ENCODE measurements at regions not wholly inside any gene's neighbourhood (a gene's known extent, or its start where the extent isn't known, plus 50 kb on each side); places are given as distances from the start of the nearest gene placed in this dataset.

GRCh38 chr10:36057731-36058130 lies 415.6 kb upstream of the FZD8 start:
- WGBS, 2 donors, result 52 to 55% methylated on average over 4 of the region's 4 CpGs
- TF ChIP-seq CTCF (IDR thresholded peaks at IDR 0.05) (no peak), POLR2A (IDR thresholded peaks at IDR 0.05) (no peak)

GRCh38 chr10:36057180-36057579 lies 415.1 kb upstream of the FZD8 start:
- H3K4me1 ChIP-seq, result no peaks in the 10 kb centered on the region
- intact Hi-C loops (cut with DNase I), result no loop called here
- no peaks in the 10 kb centered on the region for H3K36me3 ChIP-seq (replicated peaks in 1 of 2; ENCODE audit: insufficient read depth in 1 of 2, low read depth in 2 of 2)
- no peaks in the 10 kb centered on the region for H3K9me3 ChIP-seq
- H3K4me3 ChIP-seq, result no peak overlapping the region
- DNase-seq (no peak), ATAC-seq (no peak)
- WGBS, 2 donors, result 49 to 52% methylated on average over 4 of the region's 4 CpGs
- no peaks in the 10 kb centered on the region for H3K27me3 ChIP-seq
- H3K27ac ChIP-seq, result no peak overlapping the region
- no peak for TF ChIP-seq POLR2A (IDR thresholded peaks at IDR 0.05)
- TF ChIP-seq CTCF (IDR thresholded peaks at IDR 0.05), result no peak

More at GRCh38 chr10:36057731-36058130, 415.6 kb upstream of the FZD8 start:
- Histone ChIP-seq H3K36me3 (replicated peaks in 1 of 2; ENCODE audit: insufficient read depth in 1 of 2, low read depth in 2 of 2) (no peaks in the 10 kb centered on the region), H3K27me3 (no peaks in the 10 kb centered on the region), H3K4me1 (no peaks in the 10 kb centered on the region), H3K4me3 (no peak overlapping the region), H3K27ac (no peak overlapping the region), H3K9me3 (no peaks in the 10 kb centered on the region)
- intact Hi-C loops (cut with DNase I), result no loop called here
- ATAC-seq, result no peak
- DNase-seq, result no peak

GRCh38 chr10:36053775-36054174 lies 411.7 kb upstream of the FZD8 start:
- intact Hi-C loops (cut with DNase I), result loop anchor here (5.0 kb wide), 1 partner anchor 246 kb away; no protein-coding TSS in a partner anchor
- H3K4me3 ChIP-seq, result no peak overlapping the region
- ATAC-seq (no peak), DNase-seq (no peak)
- H3K27ac ChIP-seq, result no peak overlapping the region
- no peaks in the 10 kb centered on the region for H3K27me3 ChIP-seq
- H3K4me1 ChIP-seq, result no peaks in the 10 kb centered on the region
- no peaks in the 10 kb centered on the region for H3K9me3 ChIP-seq
- 83 to 85% methylated on average over 4 of the region's 4 CpGs for WGBS, 2 donors
- no peaks in the 10 kb centered on the region for H3K36me3 ChIP-seq (replicated peaks in 1 of 2; ENCODE audit: insufficient read depth in 1 of 2, low read depth in 2 of 2)
- TF ChIP-seq CTCF (IDR thresholded peaks at IDR 0.05) (no peak), POLR2A (IDR thresholded peaks at IDR 0.05) (no peak)

DNA sequence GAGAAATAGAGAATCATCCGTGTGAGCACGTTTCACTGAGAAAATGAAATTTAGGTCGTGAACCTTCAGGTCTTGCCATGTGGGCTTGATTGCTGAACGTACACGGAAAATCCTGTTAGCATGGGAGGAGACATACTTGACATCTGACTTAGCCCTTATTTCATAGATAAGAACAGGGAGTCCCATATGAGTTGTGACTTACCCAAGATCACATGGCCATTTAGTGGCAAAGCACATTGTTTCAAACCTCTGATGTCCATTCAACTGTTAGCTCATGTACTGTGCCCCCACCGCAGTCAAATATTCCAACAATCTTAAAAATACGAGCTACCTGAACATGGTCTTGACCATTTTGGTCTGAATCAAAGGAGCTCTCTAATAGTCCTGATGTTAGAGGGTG lies 411.2 kb upstream of the FZD8 start:
- Histone ChIP-seq H3K9me3 (no peaks in the 10 kb centered on the region), H3K4me3 (no peak overlapping the region), H3K4me1 (no peaks in the 10 kb centered on the region), H3K27me3 (no peaks in the 10 kb centered on the region), H3K36me3 (replicated peaks in 1 of 2; ENCODE audit: insufficient read depth in 1 of 2, low read depth in 2 of 2) (no peaks in the 10 kb centered on the region), H3K27ac (no peak overlapping the region)
- ATAC-seq (no peak), DNase-seq (no peak)
- intact Hi-C loops (cut with DNase I), result loop anchor here (5.0 kb wide), 1 partner anchor 246 kb away; no protein-coding TSS in a partner anchor
- 70 to 72% methylated on average over 7 of the region's 7 CpGs for WGBS, 2 donors
- TF ChIP-seq POLR2A (IDR thresholded peaks at IDR 0.05), result no peak
- TF ChIP-seq CTCF (IDR thresholded peaks at IDR 0.05), result no peak

- TF ChIP-seq CTCF (IDR thresholded peaks at IDR 0.05) (no peak), POLR2A (IDR thresholded peaks at IDR 0.05) (no peak)
- no peak for ATAC-seq
Observed at GRCh38 chr10:36051500-36051991, 409.4 kb upstream of the FZD8 start.

More at GRCh38 chr10:36051500-36051991, 409.4 kb upstream of the FZD8 start:
- H3K27me3 ChIP-seq, result no peaks in the 10 kb centered on the region
- H3K27ac ChIP-seq, result no peak overlapping the region
- no peaks in the 10 kb centered on the region for H3K36me3 ChIP-seq (replicated peaks in 1 of 2; ENCODE audit: insufficient read depth in 1 of 2, low read depth in 2 of 2)
- WGBS, 2 donors, result 51 to 57% methylated on average over 4 of the region's 4 CpGs
- H3K9me3 ChIP-seq, result no peaks in the 10 kb centered on the region
- DNase-seq, result no peak
- no peak overlapping the region for H3K4me3 ChIP-seq
- no peaks in the 10 kb centered on the region for H3K4me1 ChIP-seq
- intact Hi-C loops (cut with DNase I), result loop anchor here (5.0 kb wide), 1 partner anchor 244 kb away; no protein-coding TSS in a partner anchor
